WTC11 (cell line): ENCODE measurements at regions not wholly inside any gene's neighbourhood (a gene's known extent, or its start where the extent isn't known, plus 50 kb on each side); places are given as distances from the start of the nearest gene placed in this dataset.

Experiments used
- ATAC-seq: fragments of 200-7000 bp; cut with Tn5 transposase; 2 replicates; pipeline ENCODE4 v1.10.0; 2021; ENCODE audit warnings: mild to moderate bottlenecking, moderate library complexity
- CTCF ChIA-PET: fragments of 300-600 bp; sonication (Branson Sonifier 250); formaldehyde crosslinking; loops from one replicate; lab custom pipeline; 2021; ENCODE audit warnings: antibody characterized with exemption; lab: Charles Lee
- POLR2A ChIA-PET: fragments of 350-600 bp; sonication (Branson Sonifier 250); formaldehyde crosslinking; loops from one replicate; lab custom pipeline; 2021; ENCODE audit warnings: antibody characterized with exemption; lab: Charles Lee
- DNase-seq: peaks from one replicate; pipeline ENCODE4 v3.0.0; 2021; ENCODE audit warnings: low spot score
- H3K27ac Mint-ChIP-seq: 2 replicates; pipeline ENCODE4 v1.8.0; 2021; ENCODE audit warnings: mixed read lengths
- H3K27me3 Mint-ChIP-seq: 2 replicates; pipeline ENCODE4 v1.8.0; 2021; ENCODE audit warnings: low read depth, mild to moderate bottlenecking, moderate library complexity, mixed read lengths
- H3K36me3 Mint-ChIP-seq: 2 replicates; pipeline ENCODE4 v1.8.0; 2021; ENCODE audit warnings: mixed read lengths
- H3K4me1 Mint-ChIP-seq: 2 replicates; pipeline ENCODE4 v1.8.0; 2022; ENCODE audit warnings: mixed read lengths
- H3K4me3 Mint-ChIP-seq: 2 replicates; pipeline ENCODE4 v1.8.0; 2021; ENCODE audit warnings: mild to moderate bottlenecking, moderate library complexity, mixed read lengths
- H3K9me3 Mint-ChIP-seq: 2 replicates; pipeline ENCODE4 v1.8.0; 2021; ENCODE audit warnings: mixed read lengths
- ATF2 ChIP-seq: sonication (generic); formaldehyde crosslinking; IDR thresholded peaks from 2 replicates; pipeline ENCODE4 v1.8.1; 2022; ENCODE audit warnings: low read depth, missing genetic modification reagents, borderline replicate concordance
- E2F1 ChIP-seq: sonication (generic); formaldehyde crosslinking; IDR thresholded peaks from 2 replicates; pipeline ENCODE4 v1.8.0; 2022; ENCODE audit warnings: mild to moderate bottlenecking, missing genetic modification reagents
- E2F4 ChIP-seq: sonication (generic); formaldehyde crosslinking; IDR thresholded peaks from 2 replicates; pipeline ENCODE4 v1.8.1; 2022; ENCODE audit warnings: low read depth, mild to moderate bottlenecking, moderate library complexity, missing genetic modification reagents, borderline replicate concordance
- GRHL2 ChIP-seq: fragments of 250-450 bp; sonication (Bioruptor Pico); IDR thresholded peaks from 2 replicates; pipeline ENCODE4 v1.8.0; 2022; ENCODE audit warnings: mild to moderate bottlenecking, moderate library complexity; ENCODE audit not compliant: insufficient replicate concordance, severe bottlenecking
- GTF2I ChIP-seq: fragments of 250-450 bp; sonication (Bioruptor Pico); conservative IDR thresholded peaks from 2 replicates; pipeline ENCODE4 v1.4.0; 2021; ENCODE audit warnings: mild to moderate bottlenecking
- HMGXB4 ChIP-seq: sonication (generic); formaldehyde crosslinking; IDR thresholded peaks from 2 replicates; pipeline ENCODE4 v1.8.1; 2023; ENCODE audit warnings: mild to moderate bottlenecking, moderate library complexity, missing genetic modification reagents
- MXD4 ChIP-seq: fragments of 250-450 bp; sonication (Bioruptor Pico); IDR thresholded peaks from 2 replicates; pipeline ENCODE4 v1.8.0; 2021; ENCODE audit warnings: mild to moderate bottlenecking, moderate library complexity, borderline replicate concordance
- PRRX2 ChIP-seq: fragments of 250-450 bp; sonication (Bioruptor Pico); IDR thresholded peaks from 2 replicates; pipeline ENCODE4 v1.8.0; 2021; ENCODE audit warnings: mild to moderate bottlenecking
- SMAD4 ChIP-seq: sonication (generic); formaldehyde crosslinking; IDR thresholded peaks from 2 replicates; pipeline ENCODE4 v1.8.0; 2022; ENCODE audit warnings: mild to moderate bottlenecking, missing genetic modification reagents
- SOX15 ChIP-seq: fragments of 250-450 bp; sonication (Bioruptor Pico); IDR thresholded peaks from 2 replicates; pipeline ENCODE4 v1.9.0; 2021; ENCODE audit warnings: mild to moderate bottlenecking
- USF1 ChIP-seq: sonication (generic); formaldehyde crosslinking; IDR thresholded peaks from 2 replicates; pipeline ENCODE4 v1.8.0; 2022; ENCODE audit warnings: mild to moderate bottlenecking, missing genetic modification reagents
- ZNF671 ChIP-seq: fragments of 250-450 bp; sonication (Bioruptor Pico); IDR thresholded peaks from 2 replicates; pipeline ENCODE4 v1.8.0; 2021; ENCODE audit warnings: mild to moderate bottlenecking
- TF ChIP-seq, protein P1 (sequence below): fragments of 200-600 bp; IDR thresholded peaks from 2 replicates; pipeline ENCODE4 v1.8.0; 2022; ENCODE audit warnings: antibody characterized with exemption
- TF ChIP-seq, protein P2 (sequence below): sonication (generic); formaldehyde crosslinking; IDR thresholded peaks from 2 replicates; pipeline ENCODE4 v1.8.1; 2023; ENCODE audit warnings: mild to moderate bottlenecking, missing genetic modification reagents
- TF ChIP-seq, protein P3 (sequence below): sonication (generic); formaldehyde crosslinking; IDR thresholded peaks from 2 replicates; pipeline ENCODE4 v1.8.1; 2022; ENCODE audit warnings: mild to moderate bottlenecking, moderate library complexity, missing genetic modification reagents
- TF ChIP-seq, protein P4 (sequence below): sonication (generic); formaldehyde crosslinking; IDR thresholded peaks from 2 replicates; pipeline ENCODE4 v1.8.1; 2022; ENCODE audit warnings: mild to moderate bottlenecking, missing genetic modification reagents, moderate library complexity, borderline replicate concordance
- TF ChIP-seq, protein P5 (sequence below): fragments of 250-450 bp; sonication (Bioruptor Pico); IDR thresholded peaks from 2 replicates; pipeline ENCODE4 v1.9.0; 2021; ENCODE audit warnings: moderate library complexity, mild to moderate bottlenecking, inconsistent platforms, borderline replicate concordance

DNA sequence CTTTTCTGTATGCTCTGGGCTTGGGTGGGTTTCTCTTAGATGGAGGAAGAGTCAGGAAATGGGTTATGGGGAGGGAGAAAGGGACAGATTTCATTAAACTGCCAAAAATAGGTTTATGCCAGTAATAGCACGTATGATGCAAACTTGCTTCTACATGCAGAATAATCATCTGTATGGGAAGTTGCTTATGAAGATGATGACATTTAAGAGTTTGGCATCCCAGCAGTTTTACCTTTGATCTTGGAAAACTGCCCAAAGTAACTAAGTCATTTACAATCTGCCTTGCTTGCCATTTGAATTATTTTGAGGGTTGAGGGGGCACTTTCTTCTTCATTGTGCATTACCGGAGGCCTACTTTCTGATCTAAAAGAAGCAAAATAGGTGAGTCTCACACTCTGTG, 282.9 kb upstream of the ANKRD55 start (continued):
- TF ChIP-seq PRRX2 (CRISPR knock-in tag) (no peak), USF1 (no peak), GTF2I (CRISPR knock-in tag) (no peak), SMAD4 (CRISPR knock-in tag) (no peak), ATF2 (no peak)
- TF ChIP-seq, protein P1, sequence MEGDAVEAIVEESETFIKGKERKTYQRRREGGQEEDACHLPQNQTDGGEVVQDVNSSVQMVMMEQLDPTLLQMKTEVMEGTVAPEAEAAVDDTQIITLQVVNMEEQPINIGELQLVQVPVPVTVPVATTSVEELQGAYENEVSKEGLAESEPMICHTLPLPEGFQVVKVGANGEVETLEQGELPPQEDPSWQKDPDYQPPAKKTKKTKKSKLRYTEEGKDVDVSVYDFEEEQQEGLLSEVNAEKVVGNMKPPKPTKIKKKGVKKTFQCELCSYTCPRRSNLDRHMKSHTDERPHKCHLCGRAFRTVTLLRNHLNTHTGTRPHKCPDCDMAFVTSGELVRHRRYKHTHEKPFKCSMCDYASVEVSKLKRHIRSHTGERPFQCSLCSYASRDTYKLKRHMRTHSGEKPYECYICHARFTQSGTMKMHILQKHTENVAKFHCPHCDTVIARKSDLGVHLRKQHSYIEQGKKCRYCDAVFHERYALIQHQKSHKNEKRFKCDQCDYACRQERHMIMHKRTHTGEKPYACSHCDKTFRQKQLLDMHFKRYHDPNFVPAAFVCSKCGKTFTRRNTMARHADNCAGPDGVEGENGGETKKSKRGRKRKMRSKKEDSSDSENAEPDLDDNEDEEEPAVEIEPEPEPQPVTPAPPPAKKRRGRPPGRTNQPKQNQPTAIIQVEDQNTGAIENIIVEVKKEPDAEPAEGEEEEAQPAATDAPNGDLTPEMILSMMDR, result no peak
- TF ChIP-seq, protein P2, sequence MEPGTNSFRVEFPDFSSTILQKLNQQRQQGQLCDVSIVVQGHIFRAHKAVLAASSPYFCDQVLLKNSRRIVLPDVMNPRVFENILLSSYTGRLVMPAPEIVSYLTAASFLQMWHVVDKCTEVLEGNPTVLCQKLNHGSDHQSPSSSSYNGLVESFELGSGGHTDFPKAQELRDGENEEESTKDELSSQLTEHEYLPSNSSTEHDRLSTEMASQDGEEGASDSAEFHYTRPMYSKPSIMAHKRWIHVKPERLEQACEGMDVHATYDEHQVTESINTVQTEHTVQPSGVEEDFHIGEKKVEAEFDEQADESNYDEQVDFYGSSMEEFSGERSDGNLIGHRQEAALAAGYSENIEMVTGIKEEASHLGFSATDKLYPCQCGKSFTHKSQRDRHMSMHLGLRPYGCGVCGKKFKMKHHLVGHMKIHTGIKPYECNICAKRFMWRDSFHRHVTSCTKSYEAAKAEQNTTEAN (CRISPR knock-in tag), result no peak
- TF ChIP-seq, all 79 proteins: peak for 0

- CTCF ChIA-PET, result no interaction called here
- no peak for ATAC-seq
- Mint-ChIP-seq H3K9me3 (no peaks in the 10 kb centered on the region), H3K4me1 (peaks cover 22% of the 10 kb centered on the region), H3K4me3 (no peak overlapping the region), H3K27me3 (no peaks in the 10 kb centered on the region), H3K27ac (no peak overlapping the region)
- TF ChIP-seq, protein P3, sequence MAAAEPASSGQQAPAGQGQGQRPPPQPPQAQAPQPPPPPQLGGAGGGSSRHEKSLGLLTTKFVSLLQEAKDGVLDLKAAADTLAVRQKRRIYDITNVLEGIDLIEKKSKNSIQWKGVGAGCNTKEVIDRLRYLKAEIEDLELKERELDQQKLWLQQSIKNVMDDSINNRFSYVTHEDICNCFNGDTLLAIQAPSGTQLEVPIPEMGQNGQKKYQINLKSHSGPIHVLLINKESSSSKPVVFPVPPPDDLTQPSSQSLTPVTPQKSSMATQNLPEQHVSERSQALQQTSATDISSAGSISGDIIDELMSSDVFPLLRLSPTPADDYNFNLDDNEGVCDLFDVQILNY (CRISPR knock-in tag), result no peak
- TF ChIP-seq PRRX2 (CRISPR knock-in tag) (no peak), E2F4 (CRISPR knock-in tag) (no peak), HMGXB4 (CRISPR knock-in tag) (no peak), SOX15 (CRISPR knock-in tag) (no peak), GRHL2 (CRISPR knock-in tag) (no peak), MXD4 (CRISPR knock-in tag) (no peak), ZNF671 (CRISPR knock-in tag) (no peak), E2F1 (no peak)
- TF ChIP-seq, protein P4, sequence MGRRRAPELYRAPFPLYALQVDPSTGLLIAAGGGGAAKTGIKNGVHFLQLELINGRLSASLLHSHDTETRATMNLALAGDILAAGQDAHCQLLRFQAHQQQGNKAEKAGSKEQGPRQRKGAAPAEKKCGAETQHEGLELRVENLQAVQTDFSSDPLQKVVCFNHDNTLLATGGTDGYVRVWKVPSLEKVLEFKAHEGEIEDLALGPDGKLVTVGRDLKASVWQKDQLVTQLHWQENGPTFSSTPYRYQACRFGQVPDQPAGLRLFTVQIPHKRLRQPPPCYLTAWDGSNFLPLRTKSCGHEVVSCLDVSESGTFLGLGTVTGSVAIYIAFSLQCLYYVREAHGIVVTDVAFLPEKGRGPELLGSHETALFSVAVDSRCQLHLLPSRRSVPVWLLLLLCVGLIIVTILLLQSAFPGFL (CRISPR knock-in tag), result no peak
- TF ChIP-seq, protein P5, sequence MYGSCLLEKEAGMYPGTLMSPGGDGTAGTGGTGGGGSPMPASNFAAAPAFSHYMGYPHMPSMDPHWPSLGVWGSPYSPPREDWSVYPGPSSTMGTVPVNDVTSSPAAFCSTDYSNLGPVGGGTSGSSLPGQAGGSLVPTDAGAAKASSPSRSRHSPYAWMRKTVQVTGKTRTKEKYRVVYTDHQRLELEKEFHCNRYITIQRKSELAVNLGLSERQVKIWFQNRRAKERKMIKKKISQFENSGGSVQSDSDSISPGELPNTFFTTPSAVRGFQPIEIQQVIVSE, result no peak
- TF ChIP-seq, all 79 proteins: peak for 0
- H3K36me3 Mint-ChIP-seq, result no peaks in the 10 kb centered on the region
- DNase-seq, result no peak
- POLR2A ChIA-PET, result no interaction called here
These were observed 281.9 kb upstream of the ANKRD55 start for GRCh38 chr5:56515011-56515410.
